ENCODE measurements at regions not wholly inside any gene's neighbourhood (a gene's known extent, or its start where the extent isn't known, plus 50 kb on each side); places are given as distances from the start of the nearest gene placed in this dataset.

- no peak for TF ChIP-seq CTCF (IDR thresholded peaks at IDR 0.05; ENCODE audit: poor library complexity)
- TF ChIP-seq EZH2phosphoT487 (IDR thresholded peaks at IDR 0.05; ENCODE audit: low read depth, severe bottlenecking, unreplicated experiment), result no peak
- no peak for TF ChIP-seq EZH2 (IDR thresholded peaks at IDR 0.05; ENCODE audit: borderline replicate concordance)
Measured at GRCh38 chr7:65749518-65749917, 123.4 kb upstream of the VKORC1L1 start.
